K562 (cell line): ENCODE measurements at regions not wholly inside any gene's neighbourhood (a gene's known extent, or its start where the extent isn't known, plus 50 kb on each side); places are given as distances from the start of the nearest gene placed in this dataset.

Experiments
- ATAC-seq: fragments of 200-7000 bp; cut with Tn5 transposase; 3 replicates; pipeline ENCODE4 v1.9.1; 2020; ENCODE audit warnings: moderate library complexity
- BruUV-seq: library from RNA; stranded (reverse); fragments of 400-500 nt; replicated peaks from 2 replicates; lab custom pipeline; 2021; lab: Mats Ljungman, UMichigan
- CTCF ChIA-PET: fragments of 300-600 bp; formaldehyde crosslinking; extraction: SDS; loops from one replicate; lab custom pipeline; 2021; ENCODE audit warnings: low intra/inter-chr PET ratio; lab: Yijun Ruan, JAX
- POLR2A ChIA-PET: fragments of 300-600, 350-650 bp; sonication (Branson Sonifier 250); formaldehyde crosslinking; extraction: SDS; loops from one replicate; lab custom pipeline; 2021; ENCODE audit warnings: antibody characterized with exemption, inconsistent platforms; lab: Yijun Ruan, JAX
- DNase-seq, 4 experiments: peaks; one replicate each; pipeline versions ENCODE4 v3.0.0 to v3.0.0-alpha.2; 2011 to 2018; ENCODE audit warnings: low spot score in 3 of 4, mixed read lengths in 3 of 4; ENCODE audit errors: extremely low read depth in 1 of 4
- FAIRE-seq: peaks from 2 replicates; lab custom pipeline; 2011; peaks lifted over from hg19 to GRCh38; lab: Jason Lieb, UNC
- H2AFZ ChIP-seq: 2 replicates; pipeline ENCODE4 v1.6.0; 2011; ENCODE audit warnings: low read depth, low read length, control low read depth, inconsistent platforms
- H3K27ac ChIP-seq: fragments of 200-600 bp; 3 replicates; pipeline ENCODE4 v1.8.0; 2011; ENCODE audit warnings: low read depth, mild to moderate bottlenecking, control low read depth, inconsistent platforms, low read length, moderate library complexity, mixed read lengths; ENCODE audit errors: extremely low read depth
- H3K27me3 ChIP-seq, 2 experiments: fragments of 300-600 bp in 1 of 2; 2 replicates in 1 of 2; 3 replicates in 1 of 2; pipeline versions ENCODE4 v1.6.0 to v1.8.0; 2011; ENCODE audit warnings: inconsistent platforms in 2 of 2, low read length in 2 of 2, mild to moderate bottlenecking in 1 of 2, mixed read lengths in 1 of 2, moderate library complexity in 1 of 2; ENCODE audit not compliant: control insufficient read depth in 2 of 2, insufficient read depth in 2 of 2
- H3K36me3 ChIP-seq: fragments of 300-600 bp; 3 replicates; pipeline ENCODE4 v1.8.0; 2011; ENCODE audit warnings: mild to moderate bottlenecking, low read length, inconsistent platforms; ENCODE audit not compliant: control insufficient read depth, insufficient read depth
- H3K4me1 ChIP-seq, 2 experiments: fragments of 200-600 bp in 1 of 2; replicated peaks in 1 of 2; 2 replicates in 1 of 2; 3 replicates in 1 of 2; pipeline versions ENCODE4 v1.5.1 to v1.8.0; 2011; ENCODE audit warnings: inconsistent platforms in 2 of 2, low read length in 2 of 2, mild to moderate bottlenecking in 1 of 2, mixed read lengths in 1 of 2, moderate library complexity in 1 of 2; ENCODE audit not compliant: control insufficient read depth in 2 of 2, insufficient read depth in 2 of 2
- H3K4me2 ChIP-seq: 2 replicates; pipeline ENCODE4 v1.6.1; 2011; ENCODE audit warnings: low read length, control low read depth, inconsistent platforms, mixed read lengths; ENCODE audit not compliant: insufficient read depth
- H3K4me3 ChIP-seq: fragments of 200-600 bp; sonication (generic), shearing (Covaris generic); 2 replicates; pipeline ENCODE4 v1.5.1; 2016; ENCODE audit warnings: control low read depth, inconsistent platforms
- H3K79me2 ChIP-seq: fragments of 200-600 bp; 3 replicates; pipeline ENCODE4 v1.8.0; 2011; ENCODE audit warnings: low read length, inconsistent platforms; ENCODE audit not compliant: control insufficient read depth, insufficient read depth
- H3K9ac ChIP-seq, 2 experiments: 2 replicates each; pipeline versions ENCODE4 v1.6.0 to v1.6.1; 2011; ENCODE audit warnings: low read depth in 2 of 2, low read length in 2 of 2, control low read depth in 1 of 2, inconsistent platforms in 1 of 2, mild to moderate bottlenecking in 1 of 2, mixed read lengths in 1 of 2; ENCODE audit not compliant: insufficient read depth in 1 of 2
- H3K9me1 ChIP-seq: one replicate; pipeline ENCODE4 v1.6.0; 2011; ENCODE audit warnings: inconsistent platforms, mild to moderate bottlenecking, low read length, moderate library complexity; ENCODE audit not compliant: control insufficient read depth, insufficient read depth
- H3K9me3 ChIP-seq: replicated peaks from 2 replicates; pipeline ENCODE4 v1.5.1; 2011; ENCODE audit warnings: low read depth, low read length, inconsistent platforms; ENCODE audit not compliant: control insufficient read depth, insufficient read depth
- H4K20me1 ChIP-seq: replicated peaks from 2 replicates; pipeline ENCODE4 v1.6.1; 2011; ENCODE audit warnings: low read length, inconsistent platforms, mixed read lengths; ENCODE audit not compliant: control insufficient read depth, insufficient read depth
- CHD2 ChIP-seq: IDR thresholded peaks from 2 replicates; pipeline ENCODE4 v1.6.1; 2011; ENCODE audit warnings: low read depth, low read length
- MAFG ChIP-seq: fragments of 450-650 bp; conservative IDR thresholded peaks from 2 replicates; pipeline ENCODE4 v1.6.1; 2016; ENCODE audit warnings: missing genetic modification characterization, missing compliant biosample characterization
- PPARD ChIP-seq: fragments of 250-450 bp; sonication (Bioruptor Pico); IDR thresholded peaks from 2 replicates; pipeline ENCODE4 v1.8.0; 2022; ENCODE audit warnings: inconsistent platforms, mild to moderate bottlenecking, moderate library complexity
- WGBS: fragments of 100-300 bp; shearing (Covaris generic); methylation state at CpG from one replicate; pipeline ENCODE4 v1.1.6; 2016; ENCODE audit warnings: low coverage, mixed read lengths; ENCODE audit not compliant: insufficient coverage; ENCODE audit errors: missing lambda C conversion rate; 5-methylcytosine and 5-hydroxymethylcytosine counted together
- in situ Hi-C: fragments of 300-500 bp; cut with MboI; formaldehyde crosslinking; loops from 4 replicates; pipeline ENCODE4 v1.15.0; 2018; ENCODE audit warnings: inconsistent platforms, mixed read lengths
- intact Hi-C: fragments of 100-400 bp; cut with micrococcal nuclease; formaldehyde crosslinking; loops from 2 replicates; pipeline ENCODE4 v1.14.2; 2022
- TF ChIP-seq, protein P1 (sequence below): fragments of 250-450 bp; sonication (Bioruptor Pico); IDR thresholded peaks from 2 replicates; pipeline ENCODE4 v1.8.0; 2021; ENCODE audit warnings: borderline replicate concordance, mild to moderate bottlenecking, moderate library complexity; ENCODE audit not compliant: poor library complexity, severe bottlenecking

DNA sequence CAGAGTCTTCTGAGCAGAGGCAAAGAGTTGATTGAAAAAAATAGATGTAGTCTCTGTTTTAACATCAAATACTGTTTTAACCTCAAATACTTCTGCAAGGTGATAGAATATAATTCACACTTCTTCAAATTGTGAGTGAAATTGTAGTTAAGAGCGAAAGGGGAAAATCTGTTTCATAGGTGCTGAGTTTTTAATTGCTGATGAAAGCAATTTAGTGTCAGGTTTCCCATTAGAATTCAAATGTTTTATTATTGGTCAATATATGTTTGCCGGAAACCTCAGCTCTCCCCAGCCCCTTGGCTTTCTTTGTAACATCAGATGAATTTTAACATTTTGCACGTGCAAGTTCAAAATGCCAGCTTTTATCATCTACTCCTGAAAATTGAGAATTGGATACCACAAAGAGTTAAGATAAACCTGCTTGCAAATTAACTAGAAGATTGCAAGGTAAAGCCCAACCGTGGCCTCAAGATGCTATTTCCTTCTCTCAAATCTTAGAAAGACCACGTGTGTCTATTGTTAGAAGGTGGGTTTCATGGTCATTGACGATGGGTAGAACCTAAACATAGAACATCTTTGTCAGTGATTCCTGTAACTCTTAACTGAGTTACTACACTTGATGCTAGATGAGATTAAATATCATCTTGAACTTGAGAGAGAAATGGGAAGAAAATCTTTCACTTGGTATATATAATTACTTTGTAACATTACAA lies 1824.2 kb upstream of the TENM3 start:
- ChIA-PET CTCF (no interaction called here), POLR2A (no interaction called here)
- DNase-seq (no peak), ATAC-seq (no peak), FAIRE-seq (no peak)
- WGBS, result 0% methylated on average over 6 of the region's 6 CpGs
- intact Hi-C loops (no loop called here), in situ Hi-C loops (no loop called here)
- H3K27ac ChIP-seq, result no peak overlapping the region
- no peaks in the 10 kb centered on the region for H3K4me1 ChIP-seq
- H3K4me2 ChIP-seq, result no peak overlapping the region
- no peaks in the 10 kb centered on the region for H3K9me1 ChIP-seq
- no peaks in the 10 kb centered on the region for H3K36me3 ChIP-seq
- no peaks in the 10 kb centered on the region for H3K27me3 ChIP-seq
- H2AFZ ChIP-seq, result no peak overlapping the region
- no peaks in the 10 kb centered on the region for H3K9me3 ChIP-seq
- H3K4me3 ChIP-seq, result no peak overlapping the region
- no peaks in the 10 kb centered on the region for H3K79me2 ChIP-seq
- H3K9ac ChIP-seq, result no peak overlapping the region
- no TSS peak for BruUV-seq
- H4K20me1 ChIP-seq, result no peaks in the 10 kb centered on the region
- TF ChIP-seq CHD2 (no peak), MAFG (tag) (no peak), PPARD (CRISPR knock-in tag) (no peak)
- TF ChIP-seq, protein P1, sequence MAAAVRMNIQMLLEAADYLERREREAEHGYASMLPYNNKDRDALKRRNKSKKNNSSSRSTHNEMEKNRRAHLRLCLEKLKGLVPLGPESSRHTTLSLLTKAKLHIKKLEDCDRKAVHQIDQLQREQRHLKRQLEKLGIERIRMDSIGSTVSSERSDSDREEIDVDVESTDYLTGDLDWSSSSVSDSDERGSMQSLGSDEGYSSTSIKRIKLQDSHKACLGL (CRISPR knock-in tag), result no peak
